ENCODE measurements at regions not wholly inside any gene's neighbourhood (a gene's known extent, or its start where the extent isn't known, plus 50 kb on each side); places are given as distances from the start of the nearest gene placed in this dataset.

- H3K4me3 ChIP-seq (ENCODE audit: low read depth, low read length) = no peak overlapping the region
- DNase-seq (ENCODE audit: low read depth) = no peak
- TF ChIP-seq, protein P1, sequence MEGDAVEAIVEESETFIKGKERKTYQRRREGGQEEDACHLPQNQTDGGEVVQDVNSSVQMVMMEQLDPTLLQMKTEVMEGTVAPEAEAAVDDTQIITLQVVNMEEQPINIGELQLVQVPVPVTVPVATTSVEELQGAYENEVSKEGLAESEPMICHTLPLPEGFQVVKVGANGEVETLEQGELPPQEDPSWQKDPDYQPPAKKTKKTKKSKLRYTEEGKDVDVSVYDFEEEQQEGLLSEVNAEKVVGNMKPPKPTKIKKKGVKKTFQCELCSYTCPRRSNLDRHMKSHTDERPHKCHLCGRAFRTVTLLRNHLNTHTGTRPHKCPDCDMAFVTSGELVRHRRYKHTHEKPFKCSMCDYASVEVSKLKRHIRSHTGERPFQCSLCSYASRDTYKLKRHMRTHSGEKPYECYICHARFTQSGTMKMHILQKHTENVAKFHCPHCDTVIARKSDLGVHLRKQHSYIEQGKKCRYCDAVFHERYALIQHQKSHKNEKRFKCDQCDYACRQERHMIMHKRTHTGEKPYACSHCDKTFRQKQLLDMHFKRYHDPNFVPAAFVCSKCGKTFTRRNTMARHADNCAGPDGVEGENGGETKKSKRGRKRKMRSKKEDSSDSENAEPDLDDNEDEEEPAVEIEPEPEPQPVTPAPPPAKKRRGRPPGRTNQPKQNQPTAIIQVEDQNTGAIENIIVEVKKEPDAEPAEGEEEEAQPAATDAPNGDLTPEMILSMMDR (IDR thresholded peaks at IDR 0.05; ENCODE audit: insufficient read depth, low read length) = no peak
Measured at GRCh38 chr10:1964476-1964875, 227.2 kb upstream of the ADARB2 start.

- DNase-seq (ENCODE audit: low read depth) = no peak
- TF ChIP-seq, protein P1 (IDR thresholded peaks at IDR 0.05; ENCODE audit: insufficient read depth, low read length) = no peak
- no peak overlapping the region for H3K4me3 ChIP-seq (ENCODE audit: low read depth, low read length)
Measured at GRCh38 chr10:1963341-1963740, 226.0 kb upstream of the ADARB2 start.

- TF ChIP-seq, protein P1 (IDR thresholded peaks at IDR 0.05; ENCODE audit: insufficient read depth, low read length) = no peak
- DNase-seq (ENCODE audit: low read depth) = no peak
- H3K4me3 ChIP-seq (ENCODE audit: low read depth, low read length) = no peak overlapping the region
Measured at GRCh38 chr10:1961989-1962388, 224.7 kb upstream of the ADARB2 start.

DNA sequence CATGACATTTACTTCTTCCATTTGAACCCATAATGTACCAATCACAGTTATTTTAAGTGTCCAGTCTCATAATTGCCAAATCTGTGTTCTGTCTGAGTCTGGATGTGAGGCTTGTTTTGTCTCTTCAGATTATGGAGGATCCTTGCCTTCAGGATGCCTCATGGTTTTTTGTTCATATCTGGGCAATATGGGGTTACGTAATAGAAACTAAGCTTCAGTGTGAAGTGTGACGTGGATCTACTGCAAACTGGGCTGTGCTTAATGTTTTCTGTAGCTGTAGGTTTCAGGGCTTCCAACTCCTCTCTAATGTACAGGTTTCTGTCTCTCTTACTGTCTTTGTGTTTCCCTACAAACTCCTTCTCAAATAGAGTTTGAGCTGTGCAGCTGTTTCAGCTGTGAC, 223.7 kb upstream of the ADARB2 start:
- TF ChIP-seq, protein P1 (IDR thresholded peaks at IDR 0.05; ENCODE audit: insufficient read depth, low read length) = no peak
- DNase-seq (ENCODE audit: low read depth) = no peak
- H3K4me3 ChIP-seq (ENCODE audit: low read depth, low read length) = no peak overlapping the region

DNA sequence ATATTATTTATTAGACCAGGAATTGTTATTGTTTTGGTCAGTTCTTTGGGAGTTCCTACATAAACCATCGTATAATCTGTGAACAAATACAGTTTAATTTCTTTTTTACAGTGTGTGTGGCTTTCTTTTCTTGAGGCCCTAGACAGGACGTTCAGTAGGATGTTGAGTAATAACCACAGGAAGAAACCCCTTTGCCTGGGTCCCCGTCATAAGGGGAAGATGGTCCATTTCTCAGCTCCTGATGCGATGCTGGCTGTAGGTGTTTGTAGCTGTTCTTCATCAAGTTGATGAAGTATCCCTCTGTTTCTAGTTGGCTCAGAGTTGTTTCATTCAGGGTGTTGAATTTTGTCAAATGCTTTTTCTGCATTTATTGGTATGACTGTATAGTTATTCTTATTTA, 219.7 kb upstream of the ADARB2 start:
- no peak for DNase-seq (ENCODE audit: low read depth)
- TF ChIP-seq, protein P1 (IDR thresholded peaks at IDR 0.05; ENCODE audit: insufficient read depth, low read length) = no peak
- H3K4me3 ChIP-seq (ENCODE audit: low read depth, low read length) = no peak overlapping the region

- TF ChIP-seq, protein P1 (IDR thresholded peaks at IDR 0.05; ENCODE audit: insufficient read depth, low read length) = no peak
Measured at GRCh38 chr10:1954300-1954699, 217.0 kb upstream of the ADARB2 start.

More at GRCh38 chr10:1954300-1954699, 217.0 kb upstream of the ADARB2 start:
- no peak for DNase-seq (ENCODE audit: low read depth)
- H3K4me3 ChIP-seq (ENCODE audit: low read depth, low read length) = no peak overlapping the region
